EL (cell line): ENCODE measurements at regions not wholly inside any gene's neighbourhood (a gene's known extent, or its start where the extent isn't known, plus 50 kb on each side); places are given as distances from the start of the nearest gene placed in this dataset.

Source experiments
- DNase-seq: peaks from one replicate; pipeline ENCODE4 v3.0.0-alpha.2; 2016

GRCh38 chr6:1113916-1114540 lies 197.9 kb upstream of the FOXQ1 start:
- DNase-seq = no peak

GRCh38 chr6:1111361-1111760 lies 200.5 kb upstream of the FOXQ1 start:
- no peak for DNase-seq

GRCh38 chr6:1110941-1111349 lies 201.0 kb upstream of the FOXQ1 start:
- DNase-seq = no peak

GRCh38 chr6:1110164-1110563 lies 201.7 kb upstream of the FOXQ1 start:
- peak; percentile 32 for DNase-seq

GRCh38 chr6:1109134-1109533 lies 202.8 kb upstream of the FOXQ1 start:
- DNase-seq = no peak

GRCh38 chr6:1108198-1108597 lies 203.7 kb upstream of the FOXQ1 start:
- no peak for DNase-seq

GRCh38 chr6:1107578-1107977 lies 204.3 kb upstream of the FOXQ1 start:
- no peak for DNase-seq

GRCh38 chr6:1105833-1106400 lies 206.0 kb upstream of the FOXQ1 start:
- DNase-seq = no peak

- DNase-seq = no peak
Observed at GRCh38 chr6:1104988-1105670, 206.8 kb upstream of the FOXQ1 start.

GRCh38 chr6:1103945-1104623 lies 207.8 kb upstream of the FOXQ1 start:
- DNase-seq = no peak

GRCh38 chr6:1103021-1103420 lies 208.9 kb upstream of the FOXQ1 start:
- DNase-seq = no peak

GRCh38 chr6:1100269-1100668 lies 211.6 kb upstream of the FOXQ1 start:
- DNase-seq = no peak

GRCh38 chr6:1099264-1099663 lies 212.6 kb upstream of the FOXQ1 start:
- no peak for DNase-seq

GRCh38 chr6:1096967-1097765 lies 214.7 kb upstream of the FOXQ1 start:
- no peak for DNase-seq

GRCh38 chr6:1094306-1094705 lies 217.6 kb upstream of the FOXQ1 start:
- DNase-seq = peak; percentile 33

GRCh38 chr6:1091900-1092299 lies 220.0 kb upstream of the FOXQ1 start:
- no peak for DNase-seq

- no peak for DNase-seq
Observed at GRCh38 chr6:1089859-1090258, 222.0 kb upstream of the FOXQ1 start.

- no peak for DNase-seq
Observed at GRCh38 chr6:1088492-1089001, 223.4 kb upstream of the FOXQ1 start.

- DNase-seq = no peak
Observed at GRCh38 chr6:1087154-1087843, 224.6 kb upstream of the FOXQ1 start.

- no peak for DNase-seq
Observed at GRCh38 chr6:1086446-1087153, 225.3 kb upstream of the FOXQ1 start.

GRCh38 chr6:1082285-1082935 lies 229.5 kb upstream of the FOXQ1 start:
- peak; percentile 76 for DNase-seq
